Neural progenitor cell (in vitro differentiated cells): ENCODE measurements at regions not wholly inside any gene's neighbourhood (a gene's known extent, or its start where the extent isn't known, plus 50 kb on each side); places are given as distances from the start of the nearest gene placed in this dataset.

Source experiments
- CTCF ChIP-seq: fragments of 200-600 bp; sonication (generic); IDR thresholded peaks from 2 replicates; pipeline ENCODE4 v1.5.1; 2017; ENCODE audit warnings: antibody characterized with exemption, mild to moderate bottlenecking
- EZH2phosphoT487 ChIP-seq: fragments of 200-600 bp; sonication (generic); IDR thresholded peaks from 2 replicates; pipeline ENCODE4 v1.6.1; 2017; ENCODE audit warnings: antibody characterized with exemption

DNA sequence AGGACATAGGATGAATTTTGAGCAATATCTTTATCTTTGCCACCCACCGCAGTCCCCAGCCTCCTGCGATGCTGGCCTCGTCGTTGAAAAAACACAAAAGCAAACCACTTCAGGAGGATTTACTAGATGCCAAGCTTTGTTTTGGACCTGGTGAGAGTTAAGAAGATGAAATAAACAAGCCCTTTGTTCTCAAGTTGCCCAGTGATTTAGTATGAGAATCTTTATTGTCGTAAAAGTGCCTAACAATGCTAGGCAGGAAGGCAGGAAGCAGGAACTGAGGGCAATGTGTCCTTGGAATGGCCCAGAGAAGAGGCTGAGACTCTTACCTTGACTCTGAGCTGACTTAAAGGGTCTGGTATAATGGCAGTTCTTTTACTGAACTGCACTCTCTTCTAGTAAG, 116.0 kb downstream of the TRMT11 start:
- no peak for TF ChIP-seq CTCF
- TF ChIP-seq EZH2phosphoT487: no peak
